ENCODE measurements at regions not wholly inside any gene's neighbourhood (a gene's known extent, or its start where the extent isn't known, plus 50 kb on each side); places are given as distances from the start of the nearest gene placed in this dataset.

DNA sequence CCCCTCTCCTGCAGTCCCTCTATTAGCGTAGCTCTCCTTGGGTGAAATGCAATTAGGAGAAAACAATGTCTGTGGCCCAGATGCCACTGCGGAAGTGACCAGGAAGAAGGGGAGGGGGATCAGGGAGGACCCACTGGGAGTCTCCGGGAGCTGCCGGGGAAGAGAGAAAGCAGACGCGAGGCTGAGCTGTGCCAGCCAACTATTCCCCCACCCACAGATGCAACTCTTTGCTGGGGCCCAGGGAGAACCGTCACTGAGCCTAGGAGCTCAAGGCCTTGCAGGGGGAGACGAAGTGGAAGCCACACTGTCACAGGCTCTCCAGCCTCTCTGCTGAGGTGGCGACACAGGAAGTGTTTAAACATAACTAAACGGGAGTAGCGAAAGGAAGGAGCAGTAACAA, 149.2 kb downstream of the BCOR start:
- DNase-seq, result no peak

DNA sequence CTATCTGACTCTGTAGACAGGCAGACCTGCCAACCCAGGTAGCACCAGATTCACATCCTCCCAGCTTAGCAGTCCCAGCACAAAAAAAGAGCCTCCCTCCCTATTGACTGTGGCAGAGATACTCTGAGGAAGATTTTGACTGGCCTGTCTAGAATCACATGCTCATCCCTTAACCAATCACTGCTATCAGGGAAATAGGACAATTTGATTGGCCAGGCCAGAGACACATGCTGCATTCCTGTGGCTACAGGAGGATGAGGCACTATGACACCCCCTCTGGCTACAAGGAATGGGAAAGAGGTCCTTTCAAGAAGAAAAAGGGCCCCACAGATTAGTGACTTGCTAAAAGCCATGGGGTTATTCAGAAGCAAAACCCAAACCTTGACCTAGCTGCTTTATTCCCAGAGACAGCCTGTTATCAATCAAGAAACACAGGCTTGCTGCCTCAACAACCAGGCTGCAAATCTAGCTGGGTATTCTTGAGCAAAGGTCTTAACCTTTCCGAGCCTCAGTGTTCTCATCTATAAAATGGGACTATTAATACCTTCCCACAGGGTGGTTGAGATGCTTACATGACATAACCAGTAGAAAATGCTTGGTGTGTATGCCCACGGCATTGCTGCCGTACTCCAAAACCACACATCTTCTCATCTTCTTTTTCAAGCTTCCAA, 147.6 kb downstream of the BCOR start:
- peak; percentile 41 for DNase-seq

- no peak for DNase-seq
Observed at GRCh38 chrX:39952989-39953388, 144.8 kb downstream of the BCOR start.

DNA sequence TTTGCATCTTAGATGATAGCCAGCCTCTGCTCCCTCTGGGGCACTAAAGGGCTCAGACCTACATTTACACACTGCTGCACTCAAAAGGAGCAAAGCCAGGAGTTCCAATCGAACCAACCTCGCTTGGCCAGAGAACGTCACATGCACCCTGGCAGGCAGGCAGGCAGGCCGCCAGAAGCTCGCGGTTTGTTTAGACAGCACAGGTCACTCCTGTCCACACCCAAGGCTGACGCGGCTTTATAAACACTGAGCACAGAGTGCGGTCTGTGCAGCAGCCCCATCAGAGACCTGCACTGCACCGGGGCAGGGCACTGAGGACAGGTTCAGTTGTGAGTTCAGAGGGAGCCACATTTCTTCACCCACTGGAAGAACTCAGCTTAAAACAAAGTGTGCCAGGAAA, 143.9 kb downstream of the BCOR start:
- DNase-seq, result peak; percentile 35

- no peak for DNase-seq
Observed at GRCh38 chrX:39954851-39955250, 142.9 kb downstream of the BCOR start.

- DNase-seq, result no peak
Observed at GRCh38 chrX:39955625-39956024, 142.1 kb downstream of the BCOR start.

DNA sequence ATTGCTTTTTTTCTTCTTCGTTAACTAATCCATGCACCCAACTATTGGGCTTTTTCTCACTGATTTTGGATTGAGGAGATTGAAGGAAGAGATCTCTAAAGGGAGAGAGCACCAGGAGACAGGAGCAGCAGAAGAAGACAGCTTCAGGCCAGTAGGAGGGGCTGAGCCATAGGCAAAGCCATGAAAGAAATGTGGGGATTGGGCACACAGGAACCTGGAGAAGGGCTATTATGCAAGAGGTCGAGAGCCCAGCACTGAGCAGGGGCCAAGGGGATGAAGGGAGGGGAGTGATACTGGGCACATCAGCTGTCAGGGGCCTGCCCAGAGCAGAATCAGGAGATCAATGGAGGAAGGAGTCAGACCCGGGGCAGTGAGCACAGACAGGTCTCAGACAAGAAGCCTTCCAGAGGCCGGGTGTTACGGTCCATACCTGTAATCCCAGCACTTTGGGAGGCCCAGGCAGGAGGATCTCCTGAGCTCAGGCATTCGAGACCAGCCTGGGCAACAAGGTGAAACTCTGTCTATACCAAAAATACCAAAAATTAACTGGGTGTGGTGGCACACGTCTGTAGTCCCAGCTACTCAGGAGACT, 140.9 kb downstream of the BCOR start:
- no peak for DNase-seq

DNA sequence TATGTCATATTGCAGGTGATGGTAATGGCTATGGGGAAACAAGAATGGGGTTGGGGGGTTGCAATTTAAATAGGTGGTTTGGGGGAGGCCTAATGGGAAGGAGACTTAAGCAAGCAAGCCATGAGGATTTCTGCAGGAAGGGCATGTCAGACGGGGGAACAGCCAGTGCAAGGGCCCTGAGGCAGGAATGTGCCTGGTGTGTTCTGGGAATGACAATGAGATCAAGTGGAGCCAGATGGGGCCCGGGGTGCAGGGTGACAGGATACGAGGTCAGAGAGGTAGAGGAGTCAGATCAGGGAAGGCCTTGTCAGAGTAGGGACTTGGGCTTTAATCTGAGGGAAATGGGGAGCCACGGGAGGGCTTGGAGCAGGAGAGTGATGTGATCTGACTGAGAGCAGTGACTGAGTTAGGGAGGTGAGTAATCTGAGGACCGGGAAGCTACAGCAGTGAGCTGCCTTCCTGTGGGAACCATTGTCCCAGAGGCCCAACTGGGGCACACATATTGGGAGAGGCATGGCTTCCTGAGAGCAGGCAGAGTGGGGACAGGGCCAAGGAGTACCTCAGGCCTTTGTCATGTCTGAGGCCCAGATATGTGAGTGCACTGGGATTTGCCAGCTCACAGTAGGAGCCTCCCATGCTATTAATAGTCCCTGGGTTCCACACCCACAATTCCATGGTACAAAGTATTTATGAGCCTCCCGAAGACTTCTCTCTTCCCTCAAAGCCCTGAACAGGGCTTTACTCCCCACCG, 139.8 kb downstream of the BCOR start:
- DNase-seq, result peak; percentile 28

DNA sequence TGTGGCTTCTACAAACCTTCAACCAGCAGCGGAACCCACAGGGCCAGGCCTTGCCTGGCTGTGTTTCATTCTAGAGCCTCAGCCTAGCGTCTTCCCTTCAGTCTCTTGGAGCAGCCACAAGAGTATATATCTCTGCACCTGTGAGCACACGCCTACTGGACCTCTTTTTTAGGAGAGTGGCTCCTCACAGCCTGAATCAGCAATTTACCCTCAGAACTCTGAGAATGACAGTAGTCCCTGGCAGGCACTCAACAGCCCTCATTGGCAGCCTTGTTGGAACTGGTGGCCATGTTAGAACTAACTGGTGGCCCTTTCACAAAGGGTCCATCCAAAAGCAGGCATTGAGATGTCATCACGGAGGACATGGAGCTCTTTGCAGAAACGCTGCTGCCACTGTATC, 138.9 kb downstream of the BCOR start:
- DNase-seq, result no peak

- DNase-seq, result no peak
Observed at GRCh38 chrX:39960219-39960618, 137.5 kb downstream of the BCOR start.

GRCh38 chrX:39961441-39961840, 136.3 kb downstream of the BCOR start:
- no peak for DNase-seq

DNA sequence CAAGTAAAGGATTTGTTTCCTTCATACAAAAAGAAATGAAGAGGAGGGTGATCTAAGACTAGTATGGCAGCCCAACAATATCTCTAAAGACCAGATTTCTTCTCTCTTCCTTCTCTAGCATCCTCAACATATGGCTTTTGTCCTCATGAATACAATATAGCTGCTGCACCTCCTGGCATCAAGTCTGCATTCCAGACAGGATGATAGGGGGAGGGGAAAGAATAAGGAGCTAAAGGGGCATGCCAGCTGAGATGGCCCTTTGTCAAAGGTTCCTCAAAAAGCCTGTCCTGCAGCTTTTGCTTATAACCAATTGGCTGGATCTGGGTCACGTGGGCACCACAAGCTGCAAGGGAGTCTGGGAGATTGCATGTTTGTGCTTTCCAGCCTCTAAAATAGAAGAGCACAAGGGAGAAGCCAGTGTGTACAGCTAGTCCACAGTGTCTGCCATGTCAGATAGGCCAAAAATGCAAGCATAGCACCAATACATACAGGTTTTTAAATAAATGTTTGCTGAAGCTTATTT, 132.6 kb downstream of the BCOR start:
- DNase-seq, result no peak

GRCh38 chrX:39966176-39966575, 131.6 kb downstream of the BCOR start:
- no peak for DNase-seq

- DNase-seq, result no peak
Observed at GRCh38 chrX:39967348-39967747, 130.4 kb downstream of the BCOR start.

GRCh38 chrX:39969099-39969818, 128.5 kb downstream of the BCOR start:
- DNase-seq, result no peak

DNA sequence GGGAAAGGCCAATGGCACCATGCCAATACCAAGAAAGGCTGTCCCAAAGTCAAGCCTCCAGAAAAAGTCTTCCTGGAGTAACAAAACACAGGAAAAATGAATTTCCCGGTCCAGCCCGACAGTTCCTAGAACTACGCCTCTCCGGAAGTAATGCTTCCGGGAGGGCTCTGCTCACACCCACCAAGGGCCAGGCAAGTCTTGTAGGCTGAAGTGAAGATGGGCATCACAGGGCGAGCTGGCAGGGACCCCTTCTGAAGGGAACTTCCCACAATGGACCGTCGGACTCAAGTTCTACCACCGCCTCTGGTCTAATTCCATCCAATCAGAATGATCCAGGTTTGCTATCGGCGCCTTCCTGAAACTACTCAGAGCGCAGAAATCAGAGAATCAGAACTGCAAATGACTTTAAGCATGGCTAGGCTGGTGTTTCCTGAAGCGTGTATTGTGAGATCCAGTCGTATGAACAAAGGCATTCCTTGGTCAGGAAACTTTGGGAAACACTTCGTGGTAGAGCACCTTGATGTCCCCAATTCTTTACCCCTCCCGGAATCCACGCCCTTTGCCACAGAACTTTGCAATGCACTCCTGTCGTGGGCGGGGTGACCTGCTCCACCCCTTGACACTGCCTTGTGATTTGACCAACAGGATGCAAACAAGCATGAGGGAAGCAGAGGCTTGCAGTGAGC, 127.8 kb downstream of the BCOR start:
- DNase-seq, result no peak

GRCh38 chrX:39971760-39972159, 126.0 kb downstream of the BCOR start:
- no peak for DNase-seq

DNA sequence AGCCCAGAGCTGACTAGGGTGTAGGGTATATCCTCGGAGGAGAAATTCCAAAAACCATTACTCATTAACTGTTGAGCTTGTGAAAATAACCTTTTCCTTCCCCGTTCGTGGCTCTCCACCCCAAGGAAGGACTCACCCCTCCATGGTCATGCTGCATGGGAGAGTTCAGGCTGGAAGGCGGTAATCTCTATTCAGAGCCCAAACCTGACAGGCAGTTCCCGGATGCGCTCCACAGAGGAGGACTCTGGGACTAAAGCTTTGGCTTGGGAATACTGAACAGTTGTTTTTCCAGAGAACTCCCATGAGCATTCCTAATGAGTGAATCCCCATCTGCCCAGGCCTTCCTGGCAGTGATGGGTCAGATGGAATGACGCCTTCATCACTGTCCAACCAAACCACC, 125.4 kb downstream of the BCOR start:
- DNase-seq, result peak; percentile 41

DNA sequence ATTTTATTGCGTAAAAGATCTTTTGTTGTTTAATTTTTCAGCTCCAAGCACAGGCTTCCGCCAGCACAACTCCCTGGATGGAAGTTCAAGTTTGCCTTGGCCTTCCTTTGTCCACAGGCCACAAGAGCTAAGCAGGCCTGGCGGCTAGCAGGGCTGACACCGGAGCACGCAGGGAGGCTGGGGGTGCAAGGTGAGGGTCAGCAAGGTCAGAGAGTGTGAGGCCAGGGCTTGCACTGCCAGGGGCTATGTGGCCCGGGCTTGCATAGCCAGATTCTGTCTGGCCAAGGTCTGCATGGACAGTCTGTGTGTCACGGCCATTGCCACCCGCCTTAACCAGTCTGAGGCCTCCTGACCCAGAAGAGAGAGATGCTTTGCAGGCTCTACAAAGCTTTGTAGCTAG, 123.9 kb downstream of the BCOR start:
- DNase-seq, result no peak

DNA sequence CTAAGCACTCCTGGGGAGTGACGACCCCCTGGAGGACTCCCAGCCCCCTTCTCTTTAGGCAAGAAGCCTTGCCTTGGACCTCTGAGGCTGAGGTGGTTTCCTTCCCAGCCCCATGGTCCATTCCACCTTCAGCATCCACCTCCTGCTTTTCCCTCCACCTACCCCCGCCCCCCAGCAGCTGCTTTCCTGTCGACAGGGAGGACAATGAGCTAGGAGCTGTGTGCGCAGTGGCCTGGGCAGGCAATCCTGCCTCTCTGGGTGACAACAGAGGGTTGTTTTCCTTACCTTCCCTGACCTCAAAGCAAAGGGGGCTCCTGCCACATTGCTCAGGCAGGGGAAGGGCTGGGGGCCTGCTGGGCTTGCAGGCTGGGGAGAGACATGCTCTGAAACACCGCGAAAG, 123.5 kb downstream of the BCOR start:
- DNase-seq, result no peak

GRCh38 chrX:39975101-39975925, 122.4 kb downstream of the BCOR start:
- no peak for DNase-seq

DNA sequence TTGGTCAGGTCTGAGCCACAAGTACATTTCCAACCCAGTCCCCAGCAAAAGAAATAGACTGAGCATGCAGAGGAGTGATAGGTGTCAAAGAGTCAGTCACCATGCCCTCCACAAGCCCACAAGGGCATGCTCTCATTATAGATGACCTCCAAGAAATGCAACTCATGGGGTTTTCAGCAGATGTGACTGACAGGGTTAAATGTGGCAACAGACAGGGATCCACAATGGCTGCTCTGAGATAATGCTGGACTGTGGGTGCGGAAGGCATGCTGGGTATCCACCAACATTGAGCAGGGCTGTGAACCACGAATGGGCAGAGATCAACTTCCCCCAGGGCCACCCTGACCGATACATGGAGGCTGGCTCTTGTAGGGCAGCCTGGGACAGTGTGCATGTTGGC, 115.8 kb downstream of the BCOR start:
- DNase-seq, result no peak
